Astrocyte (in vitro differentiated cells and primary cell): ENCODE measurements at regions not wholly inside any gene's neighbourhood (a gene's known extent, or its start where the extent isn't known, plus 50 kb on each side); places are given as distances from the start of the nearest gene placed in this dataset.

Source experiments
- DNase-seq: peaks from one replicate; pipeline ENCODE4 v3.0.0-alpha.2; 2010; ENCODE audit warnings: low read depth
- FAIRE-seq: peaks from 2 replicates; lab custom pipeline; 2011; peaks lifted over from hg19 to GRCh38; lab: Jason Lieb, UNC
- H2AFZ ChIP-seq: 2 replicates; pipeline ENCODE4 v1.6.0; 2012; ENCODE audit warnings: low read depth, low read length, inconsistent platforms
- H3K27ac ChIP-seq: 2 replicates; pipeline ENCODE4 v1.5.1; 2011; ENCODE audit warnings: low read depth, low read length, inconsistent platforms
- H3K27me3 ChIP-seq: 2 replicates; pipeline ENCODE4 v1.6.0; 2011; ENCODE audit warnings: low read length, inconsistent platforms; ENCODE audit not compliant: insufficient read depth
- H3K36me3 ChIP-seq: 2 replicates; pipeline ENCODE4 v1.5.1; 2011; ENCODE audit warnings: low read length, inconsistent platforms; ENCODE audit not compliant: insufficient read depth
- H3K4me1 ChIP-seq: 2 replicates; pipeline ENCODE4 v1.5.1; 2011; ENCODE audit warnings: low read length, inconsistent platforms; ENCODE audit not compliant: insufficient read depth
- H3K4me2 ChIP-seq: 2 replicates; pipeline ENCODE4 v1.6.0; 2012; ENCODE audit warnings: low read length, inconsistent platforms
- H3K4me3 ChIP-seq: 2 replicates; pipeline ENCODE4 v1.5.1; 2011; ENCODE audit warnings: low read depth, mild to moderate bottlenecking, low read length, inconsistent platforms; ENCODE audit not compliant: insufficient read depth
- H3K79me2 ChIP-seq: 2 replicates; pipeline ENCODE4 v1.6.0; 2012; ENCODE audit warnings: mild to moderate bottlenecking, low read length, inconsistent platforms; ENCODE audit not compliant: insufficient read depth
- H3K9ac ChIP-seq: 2 replicates; pipeline ENCODE4 v1.6.0; 2012; ENCODE audit warnings: mild to moderate bottlenecking, low read length, inconsistent platforms
- H3K9me3 ChIP-seq: 2 replicates; pipeline ENCODE4 v1.5.1; 2012; ENCODE audit warnings: low read depth, mild to moderate bottlenecking, low read length, inconsistent platforms; ENCODE audit not compliant: insufficient read depth
- H4K20me1 ChIP-seq: 2 replicates; pipeline ENCODE4 v1.6.0; 2012; ENCODE audit warnings: low read length, inconsistent platforms; ENCODE audit not compliant: insufficient read depth
- H3K27ac Mint-ChIP-seq: one replicate; pipeline ENCODE4 v1.8.0; 2021; ENCODE audit warnings: mild to moderate bottlenecking, mixed read lengths; ENCODE audit not compliant: unreplicated experiment
- H3K27me3 Mint-ChIP-seq: one replicate; pipeline ENCODE4 v1.8.0; 2021; ENCODE audit warnings: low read depth, mixed read lengths; ENCODE audit not compliant: unreplicated experiment
- H3K36me3 Mint-ChIP-seq: one replicate; pipeline ENCODE4 v1.8.0; 2021; ENCODE audit warnings: low read depth, mixed read lengths; ENCODE audit not compliant: unreplicated experiment
- H3K4me1 Mint-ChIP-seq: one replicate; pipeline ENCODE4 v1.8.0; 2021; ENCODE audit warnings: low read depth, mixed read lengths; ENCODE audit not compliant: unreplicated experiment
- H3K4me3 Mint-ChIP-seq: one replicate; pipeline ENCODE4 v1.8.0; 2021; ENCODE audit warnings: mild to moderate bottlenecking, moderate library complexity, mixed read lengths; ENCODE audit not compliant: unreplicated experiment
- H3K9me3 Mint-ChIP-seq: one replicate; pipeline ENCODE4 v1.8.0; 2021; ENCODE audit warnings: mild to moderate bottlenecking, mixed read lengths; ENCODE audit not compliant: unreplicated experiment
- EZH2 ChIP-seq: IDR thresholded peaks from 2 replicates; pipeline ENCODE4 v1.6.1; 2012; ENCODE audit warnings: mild to moderate bottlenecking, low read length, inconsistent platforms; ENCODE audit not compliant: insufficient read depth
- TF ChIP-seq, protein P1 (sequence below): IDR thresholded peaks from 2 replicates; pipeline ENCODE4 v1.5.1; 2011; ENCODE audit warnings: low read depth, mild to moderate bottlenecking, inconsistent platforms, low read length, moderate library complexity; ENCODE audit not compliant: insufficient read depth

DNA sequence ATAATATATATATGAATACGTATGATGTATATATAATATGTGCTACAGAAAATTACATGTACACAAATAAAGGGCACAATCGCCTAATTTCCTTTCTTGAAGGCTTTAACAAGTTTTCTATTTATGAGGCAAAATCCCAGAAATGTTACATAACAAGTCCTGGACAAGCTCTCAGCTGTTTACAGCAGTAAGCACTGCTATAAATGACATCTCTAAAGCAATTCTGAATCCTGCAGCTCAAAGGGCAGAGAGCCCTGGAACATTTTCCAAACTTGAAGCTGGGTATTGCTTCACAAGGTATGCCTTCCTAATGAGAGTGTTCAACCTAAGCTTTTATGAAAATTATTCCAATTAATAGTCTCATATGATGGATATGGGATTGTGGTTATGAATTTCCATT lies 222.3 kb upstream of the GCFC2 start:
- DNase-seq = no peak
- H3K27me3 ChIP-seq = no peaks in the 10 kb centered on the region
- no peak overlapping the region for H3K4me2 ChIP-seq
- no peaks in the 10 kb centered on the region for H3K9me3 ChIP-seq
- no peak overlapping the region for H2AFZ ChIP-seq
- Mint-ChIP-seq H3K27me3 (no peaks in the 10 kb centered on the region), H3K4me1 (no peaks in the 10 kb centered on the region), H3K36me3 (no peaks in the 10 kb centered on the region), H3K4me3 (no peak overlapping the region), H3K27ac (no peak overlapping the region), H3K9me3 (no peaks in the 10 kb centered on the region)
- no peak overlapping the region for H3K27ac ChIP-seq
- H3K79me2 ChIP-seq = no peaks in the 10 kb centered on the region
- no peaks in the 10 kb centered on the region for H4K20me1 ChIP-seq
- H3K4me1 ChIP-seq = no peaks in the 10 kb centered on the region
- no peak for FAIRE-seq
- TF ChIP-seq, protein P1, sequence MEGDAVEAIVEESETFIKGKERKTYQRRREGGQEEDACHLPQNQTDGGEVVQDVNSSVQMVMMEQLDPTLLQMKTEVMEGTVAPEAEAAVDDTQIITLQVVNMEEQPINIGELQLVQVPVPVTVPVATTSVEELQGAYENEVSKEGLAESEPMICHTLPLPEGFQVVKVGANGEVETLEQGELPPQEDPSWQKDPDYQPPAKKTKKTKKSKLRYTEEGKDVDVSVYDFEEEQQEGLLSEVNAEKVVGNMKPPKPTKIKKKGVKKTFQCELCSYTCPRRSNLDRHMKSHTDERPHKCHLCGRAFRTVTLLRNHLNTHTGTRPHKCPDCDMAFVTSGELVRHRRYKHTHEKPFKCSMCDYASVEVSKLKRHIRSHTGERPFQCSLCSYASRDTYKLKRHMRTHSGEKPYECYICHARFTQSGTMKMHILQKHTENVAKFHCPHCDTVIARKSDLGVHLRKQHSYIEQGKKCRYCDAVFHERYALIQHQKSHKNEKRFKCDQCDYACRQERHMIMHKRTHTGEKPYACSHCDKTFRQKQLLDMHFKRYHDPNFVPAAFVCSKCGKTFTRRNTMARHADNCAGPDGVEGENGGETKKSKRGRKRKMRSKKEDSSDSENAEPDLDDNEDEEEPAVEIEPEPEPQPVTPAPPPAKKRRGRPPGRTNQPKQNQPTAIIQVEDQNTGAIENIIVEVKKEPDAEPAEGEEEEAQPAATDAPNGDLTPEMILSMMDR = no peak
- no peak for TF ChIP-seq EZH2
- H3K9ac ChIP-seq = no peak overlapping the region
- H3K4me3 ChIP-seq = no peak overlapping the region
- no peaks in the 10 kb centered on the region for H3K36me3 ChIP-seq

DNA sequence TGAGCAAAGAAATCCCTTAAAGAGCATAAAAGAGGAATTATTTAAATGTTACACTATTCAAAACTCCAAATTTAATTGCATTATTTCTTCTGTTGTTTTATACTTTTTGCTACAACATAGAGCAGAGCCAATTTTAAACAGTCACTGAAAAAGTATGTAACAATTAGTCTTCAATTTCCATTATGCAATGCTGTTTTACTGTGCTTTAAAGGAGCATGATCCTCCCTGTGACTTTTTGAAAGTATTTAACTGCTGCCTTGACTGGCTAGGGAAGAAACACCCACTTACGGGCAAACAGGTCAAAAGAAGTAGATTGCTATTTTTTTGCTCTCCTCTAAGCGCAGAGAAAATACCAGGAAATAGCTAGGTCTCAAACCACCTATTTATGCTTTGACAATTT lies 217.4 kb upstream of the GCFC2 start:
- Mint-ChIP-seq H3K27me3 (no peaks in the 10 kb centered on the region), H3K9me3 (no peaks in the 10 kb centered on the region), H3K4me1 (peaks cover 2% of the 10 kb centered on the region), H3K36me3 (no peaks in the 10 kb centered on the region), H3K27ac (no peak overlapping the region), H3K4me3 (no peak overlapping the region)
- Histone ChIP-seq H3K36me3 (no peaks in the 10 kb centered on the region), H4K20me1 (no peaks in the 10 kb centered on the region), H3K9me3 (no peaks in the 10 kb centered on the region), H2AFZ (no peak overlapping the region), H3K4me1 (no peaks in the 10 kb centered on the region), H3K79me2 (no peaks in the 10 kb centered on the region), H3K9ac (no peak overlapping the region), H3K27ac (no peak overlapping the region), H3K27me3 (no peaks in the 10 kb centered on the region), H3K4me3 (no peak overlapping the region), H3K4me2 (no peak overlapping the region)
- FAIRE-seq (no peak), DNase-seq (no peak)
- TF ChIP-seq EZH2 = no peak
- TF ChIP-seq, protein P1 = no peak

DNA sequence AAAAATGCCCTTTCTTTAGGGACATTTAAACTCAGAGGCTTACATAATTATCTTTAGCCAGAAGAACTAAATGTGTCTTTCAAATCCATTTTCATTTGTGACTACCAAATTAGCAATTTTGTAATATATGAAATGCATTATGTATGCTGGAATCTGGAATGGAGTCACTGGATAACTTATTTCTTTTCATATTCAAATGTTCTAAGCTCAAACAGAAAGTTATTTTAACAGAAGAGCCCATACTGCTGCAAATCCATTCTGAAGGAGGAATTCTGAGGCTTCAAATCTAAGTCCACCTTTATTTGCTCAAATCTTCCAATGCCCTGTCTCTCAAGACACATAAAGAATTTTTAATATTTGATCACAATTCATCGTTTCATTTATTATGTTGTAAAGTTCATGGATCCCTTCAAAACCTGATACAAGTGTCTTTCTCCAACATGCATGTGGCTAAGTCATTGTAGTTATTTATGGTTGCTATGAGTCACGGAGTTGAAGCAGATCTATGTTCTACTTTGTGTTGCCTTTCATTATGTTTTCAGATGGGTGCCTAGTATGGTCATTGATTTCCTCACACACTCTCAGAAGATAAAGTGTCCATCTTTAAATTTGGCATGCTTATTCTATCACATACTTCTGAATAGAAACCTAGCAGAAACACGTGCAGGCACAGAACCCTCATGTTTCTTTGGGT lies 214.8 kb upstream of the GCFC2 start:
- Mint-ChIP-seq H3K4me3 (no peak overlapping the region), H3K4me1 (peaks cover 2% of the 10 kb centered on the region), H3K36me3 (no peaks in the 10 kb centered on the region), H3K27me3 (no peaks in the 10 kb centered on the region), H3K27ac (no peak overlapping the region), H3K9me3 (no peaks in the 10 kb centered on the region)
- Histone ChIP-seq H3K9me3 (no peaks in the 10 kb centered on the region), H3K27ac (no peak overlapping the region), H3K9ac (no peak overlapping the region), H3K36me3 (no peaks in the 10 kb centered on the region), H3K79me2 (no peaks in the 10 kb centered on the region), H3K4me1 (no peaks in the 10 kb centered on the region), H3K4me2 (no peak overlapping the region), H3K27me3 (no peaks in the 10 kb centered on the region), H2AFZ (no peak overlapping the region), H3K4me3 (no peak overlapping the region), H4K20me1 (no peaks in the 10 kb centered on the region)
- DNase-seq = no peak
- no peak for TF ChIP-seq EZH2
- TF ChIP-seq, protein P1 = no peak
- FAIRE-seq = no peak
